ENCODE measurements at regions not wholly inside any gene's neighbourhood (a gene's known extent, or its start where the extent isn't known, plus 50 kb on each side); places are given as distances from the start of the nearest gene placed in this dataset.

DNA sequence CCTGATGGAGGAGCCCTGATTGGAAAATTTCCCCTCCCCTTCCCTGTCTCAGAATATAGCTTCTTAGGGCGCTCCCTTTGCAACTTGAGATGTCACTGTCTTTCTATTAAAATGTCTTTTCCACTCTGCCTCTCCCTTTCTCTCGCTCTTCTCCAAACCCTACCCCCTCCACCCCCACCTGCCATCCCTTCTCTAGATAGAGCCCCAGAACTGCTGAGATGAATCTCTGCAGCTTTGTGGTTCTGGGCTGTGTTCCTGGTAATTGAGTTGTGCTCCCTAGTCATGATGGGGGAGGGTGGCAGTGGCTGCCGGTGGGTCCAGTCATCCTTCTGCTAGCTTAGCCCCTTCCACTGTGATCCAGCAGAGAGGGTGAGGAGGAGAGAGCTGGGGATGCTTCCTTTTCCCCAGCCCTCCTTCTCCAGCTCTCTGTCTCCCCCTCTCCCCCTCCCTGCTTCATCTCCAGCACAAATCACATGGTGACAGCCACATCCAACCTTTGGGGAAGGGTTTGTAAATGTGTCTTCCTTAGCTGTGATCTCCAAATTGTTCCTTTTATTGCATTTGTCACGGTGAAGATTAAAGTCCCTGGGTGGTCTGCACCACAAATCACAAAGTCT is 50.8 kb upstream of the BTRC start:
- Histone ChIP-seq H3K27me3 (ENCODE audit: insufficient read depth, low read depth, severe bottlenecking) (no peaks in the 10 kb centered on the region), H3K27ac (no peak overlapping the region), H3K9me3 (ENCODE audit: severe bottlenecking) (no peaks in the 10 kb centered on the region), H3K4me3 (ENCODE audit: low read depth, low read length) (no peak overlapping the region), H3K36me3 (no peaks in the 10 kb centered on the region)
- TF ChIP-seq, protein P1, sequence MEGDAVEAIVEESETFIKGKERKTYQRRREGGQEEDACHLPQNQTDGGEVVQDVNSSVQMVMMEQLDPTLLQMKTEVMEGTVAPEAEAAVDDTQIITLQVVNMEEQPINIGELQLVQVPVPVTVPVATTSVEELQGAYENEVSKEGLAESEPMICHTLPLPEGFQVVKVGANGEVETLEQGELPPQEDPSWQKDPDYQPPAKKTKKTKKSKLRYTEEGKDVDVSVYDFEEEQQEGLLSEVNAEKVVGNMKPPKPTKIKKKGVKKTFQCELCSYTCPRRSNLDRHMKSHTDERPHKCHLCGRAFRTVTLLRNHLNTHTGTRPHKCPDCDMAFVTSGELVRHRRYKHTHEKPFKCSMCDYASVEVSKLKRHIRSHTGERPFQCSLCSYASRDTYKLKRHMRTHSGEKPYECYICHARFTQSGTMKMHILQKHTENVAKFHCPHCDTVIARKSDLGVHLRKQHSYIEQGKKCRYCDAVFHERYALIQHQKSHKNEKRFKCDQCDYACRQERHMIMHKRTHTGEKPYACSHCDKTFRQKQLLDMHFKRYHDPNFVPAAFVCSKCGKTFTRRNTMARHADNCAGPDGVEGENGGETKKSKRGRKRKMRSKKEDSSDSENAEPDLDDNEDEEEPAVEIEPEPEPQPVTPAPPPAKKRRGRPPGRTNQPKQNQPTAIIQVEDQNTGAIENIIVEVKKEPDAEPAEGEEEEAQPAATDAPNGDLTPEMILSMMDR (IDR thresholded peaks at IDR 0.05; ENCODE audit: low read depth, low read length): no peak
- no peak for DNase-seq

Data from WERI-Rb-1 (cell line).